Activated T-helper 2 cell treated with anti-CD3 and anti-CD28 coated beads, Interferon-gamma antibody, Interleukin-2, Interleukin-4, amounts not matched to agents 10 μg/mL and 5 μg/mL and 100 μg/mL, durations not matched to agents 14 hours and 24 hours and 36 hours (primary cell): ENCODE measurements at regions not wholly inside any gene's neighbourhood (a gene's known extent, or its start where the extent isn't known, plus 50 kb on each side); places are given as distances from the start of the nearest gene placed in this dataset.
"Not testable (repeated sequence)": the region's sequence is repeated elsewhere in the genome, so short reads cannot be mapped to it uniquely, and the experiment has no call there.

Experiments
- DNase-seq: peaks from one replicate; pipeline ENCODE4 v3.0.0; 2021; ENCODE audit warnings: low spot score
- H3K27ac Mint-ChIP-seq: one replicate; pipeline ENCODE4 v1.8.0; 2021; ENCODE audit warnings: mixed read lengths
- H3K27me3 Mint-ChIP-seq: one replicate; pipeline ENCODE4 v1.8.0; 2021; ENCODE audit warnings: low read depth, mixed read lengths
- H3K36me3 Mint-ChIP-seq: one replicate; pipeline ENCODE4 v1.8.0; 2021; ENCODE audit warnings: low read depth, mixed read lengths
- H3K4me1 Mint-ChIP-seq: one replicate; pipeline ENCODE4 v1.8.0; 2021; ENCODE audit warnings: low read depth, mixed read lengths
- H3K4me3 Mint-ChIP-seq: one replicate; pipeline ENCODE4 v1.8.0; 2021; ENCODE audit warnings: low read depth, mild to moderate bottlenecking, moderate library complexity, mixed read lengths
- H3K9me3 Mint-ChIP-seq: one replicate; pipeline ENCODE4 v1.8.0; 2021; ENCODE audit warnings: mixed read lengths
- intact Hi-C: fragments of 100-400 bp; cut with micrococcal nuclease; formaldehyde crosslinking; loops from one replicate; pipeline ENCODE4 v1.15.1; 2023

DNA sequence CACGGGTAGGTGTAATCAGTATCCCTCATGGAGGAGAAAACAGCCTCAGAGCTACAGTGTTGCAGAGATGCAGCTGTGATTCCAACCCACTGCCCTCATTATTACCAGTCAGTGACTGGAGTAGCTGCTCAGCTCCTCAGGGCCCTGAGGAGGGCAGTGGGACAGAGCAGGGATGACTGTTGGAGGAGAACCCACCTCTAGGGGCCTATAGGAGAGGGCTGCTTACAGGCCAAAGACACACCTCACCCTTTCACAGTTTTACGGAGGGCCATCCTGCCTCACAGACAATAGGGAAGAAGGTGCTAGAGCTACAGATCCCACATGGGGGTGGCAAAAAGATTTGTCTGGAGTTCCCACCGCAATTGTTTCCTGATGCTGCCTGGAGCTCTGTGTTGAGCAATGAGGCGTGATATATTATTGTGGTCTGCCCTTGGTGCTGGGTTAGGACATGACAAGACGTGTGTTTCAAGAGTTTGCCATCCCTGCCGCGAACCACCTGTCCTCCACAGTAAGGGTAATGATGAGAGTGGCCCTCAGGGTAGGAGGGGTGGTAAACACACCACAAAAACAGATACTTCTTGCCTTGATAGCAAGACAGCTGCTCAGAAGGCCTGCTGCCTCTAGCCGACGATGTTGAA, 140.5 kb upstream of the TPM1 start:
- H3K9me3 Mint-ChIP-seq, result no peaks in the 10 kb centered on the region
- H3K4me3 Mint-ChIP-seq, result no peak overlapping the region
- H3K36me3 Mint-ChIP-seq, result no peaks in the 10 kb centered on the region
- peaks cover 2% of the 10 kb centered on the region for H3K27me3 Mint-ChIP-seq
- no peaks in the 10 kb centered on the region for H3K4me1 Mint-ChIP-seq
- intact Hi-C loops, result no loop called here
- DNase-seq, result no peak
- no peak overlapping the region for H3K27ac Mint-ChIP-seq

DNA sequence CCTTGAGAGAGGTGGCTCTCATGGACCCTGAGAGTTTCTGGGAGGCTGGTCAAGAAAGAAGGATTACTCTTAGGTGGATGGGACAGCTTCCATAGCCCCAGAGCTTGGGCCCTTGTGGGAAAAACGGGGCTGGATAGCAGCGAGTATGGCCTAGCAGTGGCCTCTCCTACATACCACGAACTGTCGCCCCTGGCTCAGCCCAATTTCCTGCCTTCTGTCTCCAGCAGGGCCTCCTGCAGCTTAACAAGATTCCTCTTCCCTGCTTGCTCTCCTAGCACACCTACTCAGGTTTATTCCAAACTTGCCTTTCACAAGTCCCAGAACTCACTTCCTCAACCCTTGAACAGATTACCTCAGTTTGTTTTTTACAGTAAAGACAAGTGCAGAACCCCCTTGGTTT, 139.7 kb upstream of the TPM1 start:
- Mint-ChIP-seq H3K4me1 (no peaks in the 10 kb centered on the region), H3K36me3 (no peaks in the 10 kb centered on the region), H3K27ac (no peak overlapping the region), H3K27me3 (peaks cover 2% of the 10 kb centered on the region), H3K4me3 (no peak overlapping the region), H3K9me3 (no peaks in the 10 kb centered on the region)
- DNase-seq, result no peak
- intact Hi-C loops, result no loop called here

DNA sequence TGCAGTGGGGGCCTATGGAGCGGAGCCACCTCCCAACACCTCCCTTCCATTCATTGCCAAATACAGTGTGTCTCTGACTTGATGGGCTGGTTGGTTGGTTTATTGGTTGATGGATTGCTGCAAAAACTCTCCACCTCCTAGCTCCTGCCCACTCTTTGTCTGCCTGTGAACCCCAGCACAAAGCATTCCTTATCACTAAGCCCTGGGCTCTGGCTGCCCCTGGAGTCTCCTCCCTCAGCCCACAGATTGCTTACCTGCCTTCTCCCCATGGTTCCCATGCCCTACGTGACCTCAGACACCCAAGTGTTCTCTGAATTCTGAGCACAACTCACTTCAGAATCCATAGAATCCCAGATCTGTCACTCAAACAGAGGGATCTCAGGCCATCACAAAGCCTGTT, 139.1 kb upstream of the TPM1 start:
- Mint-ChIP-seq H3K27ac (no peak overlapping the region), H3K4me1 (no peaks in the 10 kb centered on the region), H3K4me3 (no peak overlapping the region), H3K36me3 (no peaks in the 10 kb centered on the region), H3K9me3 (no peaks in the 10 kb centered on the region), H3K27me3 (peaks cover 2% of the 10 kb centered on the region)
- DNase-seq, result no peak
- intact Hi-C loops, result no loop called here

DNA sequence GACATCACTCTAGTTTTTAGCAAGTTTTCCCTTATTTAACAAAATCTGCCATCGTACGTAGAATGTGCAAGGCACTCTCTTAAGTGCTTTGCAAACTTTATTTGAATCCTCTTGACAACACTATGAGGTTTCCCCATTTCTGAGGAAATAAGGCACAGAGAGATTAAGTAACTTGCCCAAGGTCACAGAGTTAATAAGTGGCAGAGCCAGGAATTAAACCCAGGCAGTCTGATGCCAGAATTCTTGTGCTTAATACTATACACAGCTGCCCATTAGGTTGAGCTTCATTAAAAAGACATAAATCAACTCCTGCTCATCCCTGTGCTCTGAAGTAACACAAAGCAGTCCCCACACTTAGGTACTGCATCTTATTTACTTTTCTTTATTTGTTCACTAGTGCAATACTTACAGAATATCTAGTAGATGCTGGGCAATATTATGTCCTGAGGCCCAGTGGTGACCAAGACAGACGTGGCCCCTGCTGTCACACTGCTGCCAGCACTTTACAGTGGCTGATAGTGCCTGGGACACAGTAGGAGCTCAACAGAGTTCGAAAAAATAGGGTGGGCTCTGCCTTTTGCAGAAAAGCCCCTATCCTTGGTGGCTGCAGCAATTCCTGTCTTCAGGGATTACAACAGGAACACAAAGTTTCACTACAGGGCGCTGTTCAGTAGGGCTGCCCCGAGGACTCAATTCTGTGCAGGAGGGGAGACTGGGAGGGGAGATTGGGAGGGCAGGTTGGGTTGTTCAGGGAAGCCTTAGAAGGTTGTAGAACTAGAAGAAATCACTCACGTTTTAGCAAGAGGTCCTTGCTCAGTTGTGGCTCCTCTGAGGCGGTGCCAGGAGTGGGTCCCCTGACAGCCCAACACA, 138.3 kb upstream of the TPM1 start:
- intact Hi-C loops, result no loop called here
- Mint-ChIP-seq H3K27me3 (peaks cover 2% of the 10 kb centered on the region), H3K27ac (no peak overlapping the region), H3K4me1 (no peaks in the 10 kb centered on the region), H3K4me3 (no peak overlapping the region), H3K36me3 (no peaks in the 10 kb centered on the region), H3K9me3 (no peaks in the 10 kb centered on the region)
- DNase-seq, result no peak

DNA sequence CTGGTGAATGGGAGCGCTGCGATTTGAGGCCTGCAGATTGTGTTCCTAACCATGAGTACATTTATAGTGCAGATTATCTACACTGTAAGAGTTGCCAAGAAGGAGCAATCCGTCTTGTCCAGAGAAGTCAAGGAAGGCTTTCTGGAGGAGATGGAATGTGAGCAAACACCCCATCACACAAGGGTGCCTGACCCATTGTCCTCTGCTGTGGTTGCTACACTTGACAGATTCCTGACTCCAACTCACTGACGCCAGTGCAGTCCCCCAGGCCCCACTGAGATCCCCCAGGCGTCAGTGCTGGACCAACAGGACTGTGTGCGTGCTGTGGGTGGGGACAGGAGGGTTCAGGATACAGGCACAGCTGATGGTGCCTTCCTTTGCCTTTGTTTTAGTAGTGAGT, 135.9 kb upstream of the TPM1 start:
- no peak overlapping the region for H3K27ac Mint-ChIP-seq
- H3K4me1 Mint-ChIP-seq, result no peaks in the 10 kb centered on the region
- intact Hi-C loops, result no loop called here

DNA sequence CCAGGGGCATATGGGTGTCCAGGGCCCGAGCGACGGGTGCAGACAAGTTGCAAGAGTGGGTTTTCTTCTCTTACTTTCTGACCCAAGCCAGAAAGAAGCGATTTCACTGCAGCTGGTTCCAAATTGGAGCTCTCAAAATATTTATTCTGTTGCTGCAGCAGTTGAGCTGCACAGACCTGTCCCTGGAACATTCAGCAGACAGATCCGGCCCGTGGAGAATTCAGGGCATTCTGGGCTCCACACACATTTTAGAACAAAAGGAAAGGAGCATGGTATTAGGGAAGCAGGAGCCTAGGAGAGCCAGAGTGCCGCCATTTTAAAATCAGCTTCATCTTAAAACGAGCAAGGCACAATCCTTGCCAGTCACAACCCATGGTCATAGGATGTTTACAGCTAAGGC, 135.3 kb upstream of the TPM1 start:
- intact Hi-C loops, result no loop called here
- Mint-ChIP-seq H3K9me3 (no peaks in the 10 kb centered on the region), H3K4me1 (no peaks in the 10 kb centered on the region), H3K27ac (no peak overlapping the region), H3K4me3 (no peak overlapping the region), H3K27me3 (no peaks in the 10 kb centered on the region), H3K36me3 (no peaks in the 10 kb centered on the region)
- no peak for DNase-seq

More for the DNA sequence above, 135.9 kb upstream of the TPM1 start:
- Mint-ChIP-seq H3K9me3 (no peaks in the 10 kb centered on the region), H3K36me3 (no peaks in the 10 kb centered on the region), H3K4me3 (no peak overlapping the region), H3K27me3 (no peaks in the 10 kb centered on the region)
- DNase-seq, result no peak

DNA sequence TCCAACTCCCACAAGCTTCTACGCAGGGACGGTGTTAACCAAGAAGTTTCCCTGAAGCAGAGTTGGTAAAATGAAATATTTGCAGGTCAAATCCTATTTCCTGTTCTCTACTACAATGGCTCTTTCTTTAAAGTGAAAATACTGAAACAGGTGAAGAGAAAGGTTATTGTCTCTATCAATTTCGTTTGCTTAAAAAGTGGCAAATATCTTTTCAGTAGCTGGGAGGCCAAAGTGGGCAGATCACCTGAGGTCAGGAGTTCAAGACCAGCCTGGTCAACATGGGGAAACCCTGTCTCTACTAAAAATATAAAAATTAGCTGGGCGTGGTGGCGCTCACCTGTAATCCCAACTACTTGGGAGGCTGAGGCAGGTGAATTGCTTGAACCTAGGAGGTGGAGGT, 134.2 kb upstream of the TPM1 start:
- H3K36me3 Mint-ChIP-seq, H3K9me3 Mint-ChIP-seq, DNase-seq, H3K27ac Mint-ChIP-seq, H3K27me3 Mint-ChIP-seq, intact Hi-C loops, H3K4me3 Mint-ChIP-seq, H3K4me1 Mint-ChIP-seq: not testable (repeated sequence)

DNA sequence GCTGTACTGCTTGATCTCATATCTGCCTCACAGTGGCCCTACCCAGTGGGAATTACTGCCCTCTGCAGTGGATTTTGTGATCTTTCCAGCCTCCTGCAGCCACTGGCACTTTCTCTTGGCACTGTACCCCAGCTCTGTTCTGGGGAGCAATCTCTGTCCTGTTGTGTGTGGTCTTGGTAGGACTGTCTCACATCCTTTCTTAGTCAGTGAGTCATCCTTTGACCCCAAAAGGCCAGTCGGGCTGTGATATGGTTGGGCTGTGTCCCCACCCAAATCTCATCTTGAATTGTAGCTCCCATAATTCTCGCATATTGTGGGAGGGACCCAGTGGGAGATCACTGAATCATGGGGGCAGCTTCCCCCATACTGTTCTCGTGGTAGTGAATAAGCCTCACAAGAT, 133.3 kb upstream of the TPM1 start:
- Mint-ChIP-seq H3K4me3 (no peak overlapping the region), H3K9me3 (no peaks in the 10 kb centered on the region), H3K4me1 (no peaks in the 10 kb centered on the region), H3K36me3 (no peaks in the 10 kb centered on the region), H3K27ac (no peak overlapping the region), H3K27me3 (no peaks in the 10 kb centered on the region)
- intact Hi-C loops, result no loop called here
- no peak for DNase-seq

DNA sequence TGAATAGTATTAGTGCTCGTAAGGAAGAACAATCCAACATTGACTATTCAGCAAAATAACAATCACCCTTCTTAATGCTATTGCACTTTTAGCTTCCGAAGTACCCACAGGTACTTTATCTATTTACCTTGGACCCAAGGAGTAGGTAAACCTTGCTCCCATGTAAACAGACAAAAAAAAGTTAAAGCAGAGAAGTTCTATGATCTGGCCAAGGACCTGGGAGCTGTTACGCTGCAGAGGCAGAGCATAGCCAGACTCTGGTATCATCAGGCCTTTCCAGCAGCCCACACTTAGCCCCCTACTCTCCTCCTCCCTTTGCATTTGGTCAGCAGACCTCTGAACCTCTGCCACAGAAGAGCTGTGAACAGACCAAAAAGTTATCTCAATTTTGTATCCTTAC, 130.3 kb upstream of the TPM1 start:
- H3K9me3 Mint-ChIP-seq, result no peaks in the 10 kb centered on the region
- intact Hi-C loops, result no loop called here
- H3K4me1 Mint-ChIP-seq, result no peaks in the 10 kb centered on the region
- DNase-seq, result no peak
- H3K27me3 Mint-ChIP-seq, result peaks cover 6% of the 10 kb centered on the region
- H3K4me3 Mint-ChIP-seq, result no peak overlapping the region
- H3K27ac Mint-ChIP-seq, result no peak overlapping the region
- H3K36me3 Mint-ChIP-seq, result no peaks in the 10 kb centered on the region

DNA sequence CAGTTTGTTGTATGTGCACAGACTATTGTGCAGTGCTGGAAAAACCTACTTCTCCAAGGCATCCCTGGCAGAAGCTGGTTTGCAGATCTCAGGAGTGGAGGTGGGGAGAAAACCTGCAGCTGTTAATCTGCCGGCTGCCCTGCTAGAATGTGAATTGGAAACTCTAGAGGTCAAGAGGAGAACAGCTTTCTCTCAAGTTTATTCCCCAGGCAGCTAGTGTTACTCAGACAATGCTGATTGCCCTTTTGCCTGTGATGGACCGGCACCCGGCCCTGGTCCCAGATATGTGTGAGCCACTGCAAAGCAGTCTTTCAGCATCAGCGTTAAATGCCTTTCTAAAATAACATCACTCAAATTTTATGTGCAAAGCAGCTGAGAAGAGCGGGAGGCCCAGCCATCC, 129.7 kb upstream of the TPM1 start:
- no peak for DNase-seq
- Mint-ChIP-seq H3K27ac (no peak overlapping the region), H3K9me3 (no peaks in the 10 kb centered on the region), H3K27me3 (peaks cover 8% of the 10 kb centered on the region), H3K4me3 (no peak overlapping the region), H3K4me1 (no peaks in the 10 kb centered on the region), H3K36me3 (no peaks in the 10 kb centered on the region)
- intact Hi-C loops, result no loop called here

DNA sequence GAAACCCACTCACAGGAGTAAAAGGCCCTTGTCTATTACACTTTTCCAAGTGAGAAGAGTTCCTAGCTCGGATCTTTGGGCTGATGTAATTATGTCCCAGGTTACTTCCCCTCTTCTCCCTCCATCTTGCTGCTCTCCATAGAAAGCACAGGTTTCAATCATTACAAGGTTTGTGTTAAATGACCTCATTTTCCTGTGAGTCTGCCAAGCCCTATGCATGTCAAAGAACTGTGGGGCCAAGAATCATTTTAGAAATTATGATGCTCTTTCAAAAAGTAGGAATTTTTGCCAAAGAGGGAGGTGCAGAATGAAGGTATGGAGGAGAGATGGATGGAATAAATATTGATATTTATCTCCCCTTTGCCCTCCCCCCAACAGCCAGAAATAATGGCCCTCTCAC, 129.3 kb upstream of the TPM1 start:
- intact Hi-C loops, result no loop called here
- Mint-ChIP-seq H3K36me3 (no peaks in the 10 kb centered on the region), H3K27me3 (peaks cover 8% of the 10 kb centered on the region), H3K4me3 (no peak overlapping the region), H3K27ac (no peak overlapping the region), H3K9me3 (no peaks in the 10 kb centered on the region), H3K4me1 (no peaks in the 10 kb centered on the region)
- DNase-seq, result no peak

DNA sequence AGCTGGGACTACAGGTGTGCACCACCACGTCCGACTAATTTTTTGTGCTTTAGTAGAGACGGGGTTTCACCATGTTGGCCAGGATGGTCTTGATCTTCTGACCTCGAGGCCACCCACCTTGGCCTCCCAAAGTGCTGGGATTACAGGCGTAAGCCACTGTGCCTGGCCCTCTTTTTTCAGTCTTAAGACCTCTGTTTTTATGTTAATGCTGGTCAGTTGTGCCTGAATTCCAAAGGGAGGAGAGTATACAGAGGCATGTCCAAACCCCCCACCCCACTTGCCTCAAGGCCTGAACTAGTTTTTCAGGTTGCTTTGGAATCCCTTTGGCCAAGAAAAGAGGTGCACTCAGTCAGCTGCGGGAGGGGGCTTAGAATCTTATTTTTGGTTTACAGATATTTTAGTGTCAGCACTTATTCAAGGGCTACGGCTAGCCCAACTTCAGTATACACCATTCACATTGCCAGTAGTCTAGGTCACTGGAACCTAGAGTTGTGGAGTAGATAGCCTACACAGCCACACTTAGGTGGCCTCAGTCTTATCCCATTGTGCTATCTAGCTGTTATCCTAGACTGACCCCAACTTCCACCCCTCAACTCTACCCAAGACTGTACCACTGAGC, 128.0 kb upstream of the TPM1 start:
- Mint-ChIP-seq H3K27ac (no peak overlapping the region), H3K36me3 (no peaks in the 10 kb centered on the region), H3K9me3 (no peaks in the 10 kb centered on the region), H3K4me1 (no peaks in the 10 kb centered on the region), H3K4me3 (no peak overlapping the region), H3K27me3 (peaks cover 8% of the 10 kb centered on the region)
- intact Hi-C loops, result no loop called here
- no peak for DNase-seq
